Neural progenitor cell (in vitro differentiated cells): ENCODE measurements at regions not wholly inside any gene's neighbourhood (a gene's known extent, or its start where the extent isn't known, plus 50 kb on each side); places are given as distances from the start of the nearest gene placed in this dataset.

Experiments used
- DNase-seq: peaks from one replicate; pipeline ENCODE4 v3.0.0-alpha.2; 2016; ENCODE audit warnings: low spot score
- H2AFZ ChIP-seq: fragments of 200-600 bp; sonication (generic); replicated peaks from 2 replicates; pipeline ENCODE4 v1.6.1; 2016; ENCODE audit warnings: antibody characterized with exemption
- H3F3A ChIP-seq: fragments of 200-600 bp; sonication (generic); 2 replicates; pipeline ENCODE4 v1.6.1; 2016; ENCODE audit warnings: antibody characterized with exemption, low read depth
- H3K27ac ChIP-seq: fragments of 200-600 bp; sonication (generic); 2 replicates; pipeline ENCODE4 v1.5.1; 2016; ENCODE audit warnings: mild to moderate bottlenecking
- H3K27me3 ChIP-seq: fragments of 200-600 bp; sonication (generic); 2 replicates; pipeline ENCODE4 v1.6.1; 2016; ENCODE audit warnings: mild to moderate bottlenecking, moderate library complexity
- H3K36me3 ChIP-seq: fragments of 200-600 bp; sonication (generic); 2 replicates; pipeline ENCODE4 v1.5.1; 2016
- H3K4me1 ChIP-seq: fragments of 200-600 bp; sonication (generic); 2 replicates; pipeline ENCODE4 v1.6.1; 2016; ENCODE audit warnings: mixed run types
- H3K4me2 ChIP-seq: fragments of 200-600 bp; sonication (generic); 2 replicates; pipeline ENCODE4 v1.6.1; 2016
- H3K4me3 ChIP-seq: fragments of 200-600 bp; sonication (generic); 2 replicates; pipeline ENCODE4 v1.5.1; 2016
- H3K79me2 ChIP-seq: fragments of 200-600 bp; sonication (generic); 2 replicates; pipeline ENCODE4 v1.6.1; 2016; ENCODE audit warnings: low read depth
- H3K9ac ChIP-seq: fragments of 200-600 bp; sonication (generic); 2 replicates; pipeline ENCODE4 v1.6.1; 2016
- H3K9me3 ChIP-seq: fragments of 200-600 bp; sonication (generic); 2 replicates; pipeline ENCODE4 v1.5.1; 2016; ENCODE audit warnings: low read depth
- H4K20me1 ChIP-seq: fragments of 200-600 bp; sonication (generic); 2 replicates; pipeline ENCODE4 v1.6.1; 2016; ENCODE audit warnings: low read depth
- H3K27ac Mint-ChIP-seq: 3 replicates; pipeline ENCODE4 v1.8.0; 2021; ENCODE audit warnings: mixed read lengths
- H3K27me3 Mint-ChIP-seq: 2 replicates; pipeline ENCODE4 v1.8.0; 2022; ENCODE audit warnings: low read depth, mild to moderate bottlenecking, inconsistent platforms, moderate library complexity, mixed read lengths; ENCODE audit not compliant: insufficient read depth
- H3K36me3 Mint-ChIP-seq: 3 replicates; pipeline ENCODE4 v1.8.0; 2021; ENCODE audit warnings: mixed read lengths
- H3K4me1 Mint-ChIP-seq: 3 replicates; pipeline ENCODE4 v1.8.0; 2021; ENCODE audit warnings: mixed read lengths
- H3K4me3 Mint-ChIP-seq: 3 replicates; pipeline ENCODE4 v1.8.0; 2021; ENCODE audit warnings: mild to moderate bottlenecking, moderate library complexity, mixed read lengths
- H3K9me3 Mint-ChIP-seq: 3 replicates; pipeline ENCODE4 v1.8.0; 2020; ENCODE audit warnings: mixed read lengths
- EZH2 ChIP-seq: fragments of 200-600 bp; sonication (generic); IDR thresholded peaks from 2 replicates; pipeline ENCODE4 v1.6.1; 2017; ENCODE audit warnings: antibody characterized with exemption, mild to moderate bottlenecking, moderate library complexity
- EZH2phosphoT487 ChIP-seq: fragments of 200-600 bp; sonication (generic); IDR thresholded peaks from 2 replicates; pipeline ENCODE4 v1.6.1; 2017; ENCODE audit warnings: antibody characterized with exemption
- TF ChIP-seq, protein P1 (sequence below): fragments of 200-600 bp; sonication (generic); IDR thresholded peaks from 2 replicates; pipeline ENCODE4 v1.5.1; 2017; ENCODE audit warnings: antibody characterized with exemption, mild to moderate bottlenecking

DNA sequence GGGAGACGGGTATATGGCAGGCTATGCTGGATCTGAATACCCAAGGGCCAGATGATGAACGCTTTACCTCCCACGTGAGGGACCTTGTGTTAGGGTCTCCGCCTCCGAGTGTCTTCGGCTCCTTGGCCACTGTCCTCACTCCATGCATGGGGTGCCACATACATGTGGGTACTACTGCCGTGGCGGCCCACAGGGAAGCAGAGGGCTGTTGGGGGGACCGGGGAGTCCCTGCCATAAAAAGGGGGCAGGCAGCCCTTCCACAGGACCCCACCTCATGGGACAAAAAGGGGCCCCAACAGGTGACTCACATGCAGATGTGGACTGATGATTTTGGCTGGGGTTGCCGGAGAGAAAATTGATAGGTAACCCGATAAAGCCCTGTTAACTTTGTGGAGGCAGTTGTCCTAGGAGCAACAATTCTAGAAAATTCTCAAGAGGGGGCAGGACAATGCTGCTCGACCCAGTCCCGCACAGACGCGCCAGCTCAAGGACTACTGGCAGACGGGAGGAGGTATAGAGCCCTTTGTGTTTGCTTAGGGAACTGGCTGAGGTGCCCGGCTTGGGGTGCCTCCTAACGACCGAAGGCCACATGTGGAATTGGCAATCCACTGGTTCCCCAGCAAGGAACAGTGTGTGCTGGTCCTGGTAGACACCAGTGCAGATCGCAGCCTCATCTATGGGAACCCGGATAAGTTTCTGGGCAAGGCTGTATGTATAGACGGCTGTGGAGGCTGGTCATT, 695.7 kb upstream of the AGA start:
- Histone ChIP-seq H3K79me2 (no peaks in the 10 kb centered on the region), H3K4me3 (no peak overlapping the region), H3K4me1 (no peaks in the 10 kb centered on the region), H2AFZ (no peak overlapping the region), H3K27me3 (no peaks in the 10 kb centered on the region), H3K36me3 (no peaks in the 10 kb centered on the region), H4K20me1 (no peaks in the 10 kb centered on the region), H3K27ac (no peak overlapping the region), H3K9ac (no peak overlapping the region), H3F3A (no peaks in the 10 kb centered on the region), H3K4me2 (no peak overlapping the region), H3K9me3 (no peaks in the 10 kb centered on the region)
- H3K36me3 Mint-ChIP-seq, result no peaks in the 10 kb centered on the region
- TF ChIP-seq, protein P1, sequence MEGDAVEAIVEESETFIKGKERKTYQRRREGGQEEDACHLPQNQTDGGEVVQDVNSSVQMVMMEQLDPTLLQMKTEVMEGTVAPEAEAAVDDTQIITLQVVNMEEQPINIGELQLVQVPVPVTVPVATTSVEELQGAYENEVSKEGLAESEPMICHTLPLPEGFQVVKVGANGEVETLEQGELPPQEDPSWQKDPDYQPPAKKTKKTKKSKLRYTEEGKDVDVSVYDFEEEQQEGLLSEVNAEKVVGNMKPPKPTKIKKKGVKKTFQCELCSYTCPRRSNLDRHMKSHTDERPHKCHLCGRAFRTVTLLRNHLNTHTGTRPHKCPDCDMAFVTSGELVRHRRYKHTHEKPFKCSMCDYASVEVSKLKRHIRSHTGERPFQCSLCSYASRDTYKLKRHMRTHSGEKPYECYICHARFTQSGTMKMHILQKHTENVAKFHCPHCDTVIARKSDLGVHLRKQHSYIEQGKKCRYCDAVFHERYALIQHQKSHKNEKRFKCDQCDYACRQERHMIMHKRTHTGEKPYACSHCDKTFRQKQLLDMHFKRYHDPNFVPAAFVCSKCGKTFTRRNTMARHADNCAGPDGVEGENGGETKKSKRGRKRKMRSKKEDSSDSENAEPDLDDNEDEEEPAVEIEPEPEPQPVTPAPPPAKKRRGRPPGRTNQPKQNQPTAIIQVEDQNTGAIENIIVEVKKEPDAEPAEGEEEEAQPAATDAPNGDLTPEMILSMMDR, result no peak
- TF ChIP-seq EZH2, result no peak
- no peak for TF ChIP-seq EZH2phosphoT487
- H3K27ac Mint-ChIP-seq, result no peak overlapping the region
- no peaks in the 10 kb centered on the region for H3K4me1 Mint-ChIP-seq
- no peaks in the 10 kb centered on the region for H3K9me3 Mint-ChIP-seq
- no peak for DNase-seq
- H3K4me3 Mint-ChIP-seq, result no peak overlapping the region
- H3K27me3 Mint-ChIP-seq, result peaks cover 3% of the 10 kb centered on the region

DNA sequence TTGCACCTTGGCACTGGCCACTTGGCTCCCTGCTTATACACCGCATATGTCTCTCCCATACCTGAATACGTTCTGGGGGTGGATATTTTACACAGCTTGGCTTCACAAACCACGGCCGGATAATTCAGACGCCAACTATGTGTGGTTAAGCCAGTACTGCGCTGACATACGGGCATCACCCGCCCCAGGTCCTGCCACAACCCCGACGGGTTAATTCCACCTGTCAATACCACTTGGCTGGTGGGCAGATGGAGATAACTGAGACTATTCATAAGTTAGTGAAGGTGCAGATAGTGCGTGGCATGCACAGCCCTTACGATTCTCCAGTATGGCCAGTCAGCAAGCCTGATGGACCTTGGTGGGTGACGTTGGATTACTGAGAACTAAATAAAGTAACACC, 696.3 kb upstream of the AGA start:
- H3K27me3 Mint-ChIP-seq, result peaks cover 3% of the 10 kb centered on the region

DNA sequence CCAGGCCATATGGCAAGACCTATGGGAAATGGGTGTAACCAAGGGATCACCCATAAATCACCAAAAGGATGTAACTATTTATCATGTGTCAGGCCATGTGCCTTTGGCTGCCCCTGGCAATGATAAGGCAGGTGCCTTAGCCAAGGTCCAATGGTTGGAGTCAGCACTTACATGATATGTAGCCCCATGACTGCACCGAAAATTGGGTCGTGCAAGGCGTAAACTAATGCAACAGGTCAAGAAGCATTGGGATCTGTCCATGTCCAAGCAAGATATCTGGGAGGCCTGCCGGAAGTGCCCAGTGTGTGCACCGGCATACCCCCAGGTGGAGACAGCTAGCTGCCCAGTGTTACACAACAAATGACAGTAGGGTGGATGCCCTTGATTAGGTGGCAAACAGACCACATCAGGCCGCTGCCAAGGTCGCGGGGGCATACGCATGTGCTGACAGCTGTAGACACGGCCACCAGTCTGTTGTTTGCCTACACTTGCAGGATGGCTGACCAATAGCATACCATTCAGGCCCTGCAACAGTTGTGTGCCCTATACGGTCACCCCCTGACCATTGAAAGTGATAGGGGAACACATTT, 698.2 kb upstream of the AGA start:
- Mint-ChIP-seq H3K9me3 (no peaks in the 10 kb centered on the region), H3K36me3 (no peaks in the 10 kb centered on the region), H3K4me3 (no peak overlapping the region), H3K27ac (no peak overlapping the region), H3K4me1 (no peaks in the 10 kb centered on the region), H3K27me3 (peaks cover 3% of the 10 kb centered on the region)
- H3K79me2 ChIP-seq, result no peaks in the 10 kb centered on the region
- no peaks in the 10 kb centered on the region for H3K27me3 ChIP-seq
- DNase-seq, result no peak
- no peaks in the 10 kb centered on the region for H4K20me1 ChIP-seq
- no peak overlapping the region for H2AFZ ChIP-seq
- H3K36me3 ChIP-seq, result no peaks in the 10 kb centered on the region
- TF ChIP-seq EZH2 (no peak), EZH2phosphoT487 (no peak)
- TF ChIP-seq, protein P1, result no peak
- H3K27ac ChIP-seq, result no peak overlapping the region
- H3K9me3 ChIP-seq, result no peaks in the 10 kb centered on the region
- no peak overlapping the region for H3K9ac ChIP-seq
- no peaks in the 10 kb centered on the region for H3F3A ChIP-seq
- H3K4me3 ChIP-seq, result no peak overlapping the region
- H3K4me1 ChIP-seq, result no peaks in the 10 kb centered on the region
- H3K4me2 ChIP-seq, result no peak overlapping the region

More for the DNA sequence above, 696.3 kb upstream of the AGA start:
- H3K9me3 Mint-ChIP-seq, result no peaks in the 10 kb centered on the region
- no peaks in the 10 kb centered on the region for H3K4me1 Mint-ChIP-seq
- Histone ChIP-seq H3K9me3 (no peaks in the 10 kb centered on the region), H3F3A (no peaks in the 10 kb centered on the region), H3K4me2 (no peak overlapping the region), H3K9ac (no peak overlapping the region), H3K27me3 (no peaks in the 10 kb centered on the region), H3K27ac (no peak overlapping the region), H3K4me1 (no peaks in the 10 kb centered on the region), H4K20me1 (no peaks in the 10 kb centered on the region), H2AFZ (no peak overlapping the region), H3K36me3 (no peaks in the 10 kb centered on the region), H3K4me3 (no peak overlapping the region), H3K79me2 (no peaks in the 10 kb centered on the region)
- no peak overlapping the region for H3K4me3 Mint-ChIP-seq
- DNase-seq, result no peak
- TF ChIP-seq, protein P1, result no peak
- TF ChIP-seq EZH2 (no peak), EZH2phosphoT487 (no peak)
- no peak overlapping the region for H3K27ac Mint-ChIP-seq
- no peaks in the 10 kb centered on the region for H3K36me3 Mint-ChIP-seq
